HG02943 (cell line): ENCODE measurements at regions not wholly inside any gene's neighbourhood (a gene's known extent, or its start where the extent isn't known, plus 50 kb on each side); places are given as distances from the start of the nearest gene placed in this dataset.
A peak's percentile ranks its signal among the peaks of the same experiment; 100 is the strongest.

ENCODE experiments used
- ATAC-seq: cut with Tn5 transposase; IDR thresholded peaks from one replicate; pipeline ENCODE4 v1.9.1; 2021; ENCODE audit warnings: mild to moderate bottlenecking, low read depth, moderate library complexity; ENCODE audit not compliant: unreplicated experiment

- ATAC-seq, result no peak
These were observed 355.9 kb upstream of the RIOK2 start for GRCh38 chr5:97538912-97539311.

GRCh38 chr5:97541864-97542263 lies 358.8 kb upstream of the RIOK2 start:
- ATAC-seq, result no peak

- no peak for ATAC-seq
These were observed 359.4 kb upstream of the RIOK2 start for GRCh38 chr5:97542469-97542868.

- no peak for ATAC-seq
These were observed 360.1 kb upstream of the RIOK2 start for GRCh38 chr5:97543166-97543565.

GRCh38 chr5:97544240-97544639 lies 361.2 kb upstream of the RIOK2 start:
- no peak for ATAC-seq

- no peak for ATAC-seq
These were observed 361.6 kb upstream of the RIOK2 start for GRCh38 chr5:97544678-97545077.

- ATAC-seq, result no peak
These were observed 362.4 kb upstream of the RIOK2 start for GRCh38 chr5:97545446-97545845.

- ATAC-seq, result no peak
These were observed 363.0 kb upstream of the RIOK2 start for GRCh38 chr5:97545886-97546535.

GRCh38 chr5:97547430-97547829 lies 364.4 kb upstream of the RIOK2 start:
- no peak for ATAC-seq

GRCh38 chr5:97547999-97548738 lies 365.1 kb upstream of the RIOK2 start:
- ATAC-seq, result peak; percentile 75

GRCh38 chr5:97548739-97549080 lies 365.7 kb upstream of the RIOK2 start:
- no peak for ATAC-seq

- ATAC-seq, result no peak
These were observed 366.4 kb upstream of the RIOK2 start for GRCh38 chr5:97549496-97549895.

- no peak for ATAC-seq
These were observed 367.1 kb upstream of the RIOK2 start for GRCh38 chr5:97550164-97550563.

- no peak for ATAC-seq
These were observed 367.8 kb upstream of the RIOK2 start for GRCh38 chr5:97550818-97551217.

GRCh38 chr5:97553604-97554452 lies 370.8 kb upstream of the RIOK2 start:
- ATAC-seq, result no peak

GRCh38 chr5:97554977-97555643 lies 372.1 kb upstream of the RIOK2 start:
- no peak for ATAC-seq

GRCh38 chr5:97555644-97555981 lies 372.6 kb upstream of the RIOK2 start:
- no peak for ATAC-seq

GRCh38 chr5:97559827-97560598 lies 377.0 kb upstream of the RIOK2 start:
- no peak for ATAC-seq

- ATAC-seq, result no peak
These were observed 377.5 kb upstream of the RIOK2 start for GRCh38 chr5:97560599-97560993.

GRCh38 chr5:97563050-97563657 lies 380.1 kb upstream of the RIOK2 start:
- no peak for ATAC-seq
